ENCODE measurements at regions not wholly inside any gene's neighbourhood (a gene's known extent, or its start where the extent isn't known, plus 50 kb on each side); places are given as distances from the start of the nearest gene placed in this dataset.

GRCh38 chr17:13346996-13347762 is 254.6 kb downstream of the HS3ST3A1 start:
- 92% methylated on average over 10 of the region's 10 CpGs; no CpG with 5 or more reads in 1 of the 2 experiments for WGBS, 2 experiments (ENCODE audit: extremely low coverage in 1 of 2, insufficient coverage in 1 of 2, insufficient read length in 1 of 2, insufficient replicate concordance in 2 of 2, low coverage in 1 of 2, low lambda C conversion rate in 2 of 2, missing lambda C conversion rate in 1 of 2)
- no peak overlapping the region for H3K9ac ChIP-seq (replicated peaks in 1 of 4; ENCODE audit: extremely low read depth in 1 of 4, low read depth in 3 of 4, low read length in 3 of 4)

More at GRCh38 chr17:13346996-13347762, 254.6 kb downstream of the HS3ST3A1 start:
- Histone ChIP-seq H2BK5ac (ENCODE audit: low read depth, low read length) (no peak overlapping the region), H3K27ac (ENCODE audit: low read depth, low read length) (no peak overlapping the region), H3K18ac (ENCODE audit: extremely low read depth, low read length) (no peak overlapping the region), H2BK15ac (ENCODE audit: low read length) (no peak overlapping the region), H3K4me2 (ENCODE audit: insufficient read depth in 1 of 2, low read depth in 2 of 2, low read length in 2 of 2) (no peak overlapping the region), H3K14ac (ENCODE audit: insufficient read length) (no peak overlapping the region), H3K79me2 (ENCODE audit: control insufficient read depth in 1 of 2, insufficient read depth in 2 of 2, low read length in 2 of 2) (no peaks in the 10 kb centered on the region), H4K8ac (ENCODE audit: extremely low read depth, insufficient read depth, low read length) (no peak overlapping the region), H4K5ac (ENCODE audit: insufficient read length, low read depth, low read length) (no peak overlapping the region), H3K4me1 (replicated peaks in 1 of 4; ENCODE audit: control insufficient read depth in 3 of 4, insufficient read depth in 4 of 4, low read length in 3 of 4) (peaks cover 0 to 8% (median 0%) of the 10 kb centered on the region in 4 experiments; a peak in 1 of 7 replicates), H2AFZ (ENCODE audit: low read length) (no peak overlapping the region), H2BK12ac (ENCODE audit: low read depth, low read length) (no peak overlapping the region), H3K23ac (ENCODE audit: insufficient read length) (no peak overlapping the region), H3K4me3 (ENCODE audit: extremely low read depth in 1 of 4, insufficient read depth in 2 of 4, low read depth in 3 of 4, low read length in 4 of 4) (no peak overlapping the region), H3K4ac (replicated peaks; ENCODE audit: insufficient read length, low read depth, low read length) (no peak overlapping the region), H3K9me3 (ENCODE audit: insufficient read depth in 2 of 2, low read depth in 1 of 2, low read length in 1 of 2) (no peaks in the 10 kb centered on the region; a peak in 1 of 4 replicates), H3K23me2 (ENCODE audit: low read depth, low read length) (0 out of 2 replicates have a peak, but pooled peaks cover 2% of the 10 kb centered on the region), H3K36me3 (ENCODE audit: control insufficient read depth in 2 of 4, insufficient read depth in 4 of 4, low read length in 3 of 4) (no peaks in the 10 kb centered on the region), H3K79me1 (ENCODE audit: low read depth, low read length) (no peaks in the 10 kb centered on the region), H2BK120ac (replicated peaks; ENCODE audit: low read depth, low read length) (no peak overlapping the region), H3K27me3 (replicated peaks in 1 of 4; ENCODE audit: control insufficient read depth in 3 of 4, extremely low read depth in 1 of 4, insufficient read depth in 3 of 4, low read length in 3 of 4) (no peaks in the 10 kb centered on the region; a peak in 2 of 7 replicates), H4K20me1 (replicated peaks in 1 of 2; ENCODE audit: control insufficient read depth in 1 of 2, insufficient read depth in 2 of 2, low read length in 2 of 2) (no peaks in the 10 kb centered on the region), H4K91ac (replicated peaks; ENCODE audit: insufficient read length, low read length) (no peak overlapping the region), H2AK5ac (ENCODE audit: low read depth, low read length) (no peak overlapping the region), H3K56ac (replicated peaks; ENCODE audit: insufficient read length, low read depth, low read length) (no peak overlapping the region), H2BK20ac (ENCODE audit: low read length) (no peak overlapping the region)
- no peak for DNase-seq (ENCODE audit: low read depth in 1 of 2, low spot score in 2 of 2)
- no peak for TF ChIP-seq TAF1 (IDR thresholded peaks at IDR 0.05; ENCODE audit: low read depth, low read length)
- no peak for TF ChIP-seq POU5F1 (IDR thresholded peaks at IDR 0.05; ENCODE audit: low read depth, low read length)
- TF ChIP-seq, protein P1, sequence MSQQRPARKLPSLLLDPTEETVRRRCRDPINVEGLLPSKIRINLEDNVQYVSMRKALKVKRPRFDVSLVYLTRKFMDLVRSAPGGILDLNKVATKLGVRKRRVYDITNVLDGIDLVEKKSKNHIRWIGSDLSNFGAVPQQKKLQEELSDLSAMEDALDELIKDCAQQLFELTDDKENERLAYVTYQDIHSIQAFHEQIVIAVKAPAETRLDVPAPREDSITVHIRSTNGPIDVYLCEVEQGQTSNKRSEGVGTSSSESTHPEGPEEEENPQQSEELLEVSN (IDR thresholded peaks at IDR 0.05), result peak; percentile 34; the same call in 1 of the 2 replicates
- ChIA-PET POLR2A (ENCODE audit: partially characterized antibody) (no interaction called here), CTCF (ENCODE audit: partially characterized antibody) (interaction anchor here (0.9 to 1.4 kb wide), 2 partner anchors 12 to 230 kb away, joined by 3 read pairs; no protein-coding TSS in a partner anchor)
- FAIRE-seq, result no peak
